ENCODE measurements at regions not wholly inside any gene's neighbourhood (a gene's known extent, or its start where the extent isn't known, plus 50 kb on each side); places are given as distances from the start of the nearest gene placed in this dataset.
"Not testable (repeated sequence)": the region's sequence is repeated elsewhere in the genome, so short reads cannot be mapped to it uniquely, and the experiment has no call there.

- no peak for TF ChIP-seq ZNF462 (CRISPR knock-in tag; IDR thresholded peaks at IDR 0.05)
- TF ChIP-seq ETS1 (IDR thresholded peaks at IDR 0.05) = no peak
- no peak for TF ChIP-seq EZH2phosphoT487 (IDR thresholded peaks at IDR 0.05; ENCODE audit: unreplicated experiment)
Measured at GRCh38 chr3:13228584-13228983, 155.4 kb upstream of the IQSEC1 start (continued).

GRCh38 chr3:13228169-13228568, 154.9 kb upstream of the IQSEC1 start:
- H4K20me1 ChIP-seq (replicated peaks; ENCODE audit: insufficient read depth); H3K27me3 Mint-ChIP-seq (ENCODE audit: insufficient read depth, low read depth, poor library complexity); H3K4me2 ChIP-seq; H3K4me1 ChIP-seq (ENCODE audit: insufficient read depth); ATAC-seq; H3K36me3 ChIP-seq (ENCODE audit: insufficient read depth); H2AFZ ChIP-seq; H3K79me2 ChIP-seq (replicated peaks; ENCODE audit: insufficient read depth); H3K4me3 Mint-ChIP-seq; H3K36me3 Mint-ChIP-seq (ENCODE audit: low read depth); DNase-seq (ENCODE audit: low spot score); H3K27me3 ChIP-seq (ENCODE audit: insufficient read depth); H3K27ac Mint-ChIP-seq; H3K4me3 ChIP-seq; H3F3A ChIP-seq (replicated peaks; ENCODE audit: low read depth); H3K9me3 Mint-ChIP-seq; H3K9me2 ChIP-seq (ENCODE audit: insufficient read depth); H3K27ac ChIP-seq (ENCODE audit: low read depth): not testable (repeated sequence)
- peaks cover 11% of the 10 kb centered on the region for H3K4me1 Mint-ChIP-seq
